ENCODE measurements at regions not wholly inside any gene's neighbourhood (a gene's known extent, or its start where the extent isn't known, plus 50 kb on each side); places are given as distances from the start of the nearest gene placed in this dataset.
A peak's percentile ranks its signal among the peaks of the same experiment; 100 is the strongest.

GRCh38 chr18:78006006-78006773, 756.5 kb downstream of the GALR1 start:
- H4K8ac ChIP-seq (ENCODE audit: low read depth, low read length): no peak overlapping the region
- no peak for DNase-seq (ENCODE audit: low spot score)
- H2AK5ac ChIP-seq (ENCODE audit: low read depth, low read length): no peak overlapping the region
- H3K36me3 ChIP-seq (replicated peaks in 1 of 2; ENCODE audit: control insufficient read depth in 2 of 2, insufficient read depth in 2 of 2, low read length in 2 of 2): no peaks in the 10 kb centered on the region
- H3K14ac ChIP-seq (ENCODE audit: low read length): no peak overlapping the region
- no peak overlapping the region for H4K91ac ChIP-seq (ENCODE audit: low read depth, low read length, poor library complexity)
- H3K27ac ChIP-seq (replicated peaks; ENCODE audit: low read length): peak overlapping the region; percentile 46
- no peak overlapping the region for H2AFZ ChIP-seq (ENCODE audit: low read length)
- peaks cover 0 to 9% of the 10 kb centered on the region in 2 donors for H3K9me3 ChIP-seq (replicated peaks in 1 of 2; ENCODE audit: control insufficient read depth in 2 of 2, insufficient read depth in 1 of 2, low read depth in 1 of 2, low read length in 2 of 2)
- H3K4me3 ChIP-seq (ENCODE audit: low read length in 2 of 2): no peak overlapping the region
- H2BK12ac ChIP-seq (ENCODE audit: low read length): no peak overlapping the region
- no CpG with 5 or more reads among the region's 9 CpGs for WGBS, 2 donors (ENCODE audit: extremely low coverage in 2 of 2, insufficient read length in 2 of 2, insufficient replicate concordance in 1 of 2)
- H3K9ac ChIP-seq (ENCODE audit: low read depth, low read length, poor library complexity): no peak overlapping the region
- H3K4ac ChIP-seq (ENCODE audit: low read length): no peak overlapping the region
- H3K4me2 ChIP-seq (ENCODE audit: insufficient read depth, low read length, poor library complexity, severe bottlenecking): no peak overlapping the region
- H2BK5ac ChIP-seq (ENCODE audit: low read length): no peak overlapping the region
- no peak overlapping the region for H3K18ac ChIP-seq (ENCODE audit: low read length)
- no peak overlapping the region for H2BK120ac ChIP-seq (ENCODE audit: low read depth, low read length)
- H2BK15ac ChIP-seq (ENCODE audit: low read length): no peak overlapping the region
- peaks cover 0 to 12% (median 0%) of the 10 kb centered on the region in 3 experiments for H3K27me3 ChIP-seq (ENCODE audit: control insufficient read depth in 3 of 3, insufficient read depth in 3 of 3, low read depth in 1 of 3, low read length in 3 of 3)
- H3K23ac ChIP-seq (ENCODE audit: low read depth, low read length, poor library complexity): no peak overlapping the region
- peaks cover 0 to 13% of the 10 kb centered on the region in 2 donors for H3K4me1 ChIP-seq (ENCODE audit: control insufficient read depth in 2 of 2, insufficient read depth in 1 of 2, low read depth in 1 of 2, low read length in 2 of 2)
- H3K79me1 ChIP-seq (ENCODE audit: low read depth, low read length): peaks cover 2% of the 10 kb centered on the region

DNA sequence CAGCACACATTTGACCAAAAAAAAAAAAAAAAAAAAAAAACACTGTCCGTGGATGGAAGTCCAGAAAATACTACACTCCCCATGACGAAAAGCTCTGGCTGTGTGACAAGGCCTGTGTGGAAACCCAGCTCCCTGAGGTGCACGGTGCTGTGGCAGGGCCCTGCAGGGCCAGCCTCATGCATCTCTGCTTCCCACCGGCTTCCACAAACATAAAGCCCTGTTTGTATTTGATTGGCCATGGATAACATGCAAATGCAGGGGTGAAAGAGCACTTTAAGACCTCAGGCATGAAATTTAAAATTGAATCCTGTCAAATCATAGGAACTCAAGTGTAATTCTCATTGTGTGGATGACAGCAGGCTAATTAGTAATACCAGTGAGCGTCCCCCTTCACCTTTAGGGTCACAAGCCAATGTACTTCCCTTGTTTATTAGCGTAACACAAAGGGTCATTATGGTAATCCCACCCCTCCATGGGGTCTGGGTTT, 757.2 kb downstream of the GALR1 start:
- Histone ChIP-seq H2AK5ac (ENCODE audit: low read depth, low read length) (no peak overlapping the region), H2BK5ac (ENCODE audit: low read length) (no peak overlapping the region), H4K8ac (ENCODE audit: low read depth, low read length) (no peak overlapping the region), H3K4ac (ENCODE audit: low read length) (no peak overlapping the region), H2BK15ac (ENCODE audit: low read length) (no peak overlapping the region), H4K91ac (ENCODE audit: low read depth, low read length, poor library complexity) (no peak overlapping the region), H3K79me1 (ENCODE audit: low read depth, low read length) (peaks cover 2% of the 10 kb centered on the region), H2BK120ac (ENCODE audit: low read depth, low read length) (no peak overlapping the region), H3K9ac (ENCODE audit: low read depth, low read length, poor library complexity) (no peak overlapping the region), H3K4me2 (ENCODE audit: insufficient read depth, low read length, poor library complexity, severe bottlenecking) (no peak overlapping the region), H3K23ac (ENCODE audit: low read depth, low read length, poor library complexity) (no peak overlapping the region), H3K14ac (ENCODE audit: low read length) (no peak overlapping the region), H3K9me3 (replicated peaks in 1 of 2; ENCODE audit: control insufficient read depth in 2 of 2, insufficient read depth in 1 of 2, low read depth in 1 of 2, low read length in 2 of 2) (peaks cover 0 to 7% of the 10 kb centered on the region in 2 donors), H3K4me1 (ENCODE audit: control insufficient read depth in 2 of 2, insufficient read depth in 1 of 2, low read depth in 1 of 2, low read length in 2 of 2) (peaks cover 0 to 13% of the 10 kb centered on the region in 2 donors), H2AFZ (ENCODE audit: low read length) (no peak overlapping the region), H3K36me3 (replicated peaks in 1 of 2; ENCODE audit: control insufficient read depth in 2 of 2, insufficient read depth in 2 of 2, low read length in 2 of 2) (no peaks in the 10 kb centered on the region), H3K18ac (ENCODE audit: low read length) (no peak overlapping the region), H3K27me3 (ENCODE audit: control insufficient read depth in 3 of 3, insufficient read depth in 3 of 3, low read depth in 1 of 3, low read length in 3 of 3) (peaks cover 0 to 12% (median 0%) of the 10 kb centered on the region in 3 experiments), H2BK12ac (ENCODE audit: low read length) (no peak overlapping the region), H3K4me3 (ENCODE audit: low read length in 2 of 2) (no peak overlapping the region), H3K27ac (replicated peaks; ENCODE audit: low read length) (peak overlapping the region; percentile 46)
- peak; percentile 46 for DNase-seq (ENCODE audit: low spot score)
- no CpG with 5 or more reads among the region's 6 CpGs for whole genome bisulfite sequencing, 2 donors (ENCODE audit: extremely low coverage in 2 of 2, insufficient read length in 2 of 2, insufficient replicate concordance in 1 of 2)

DNA sequence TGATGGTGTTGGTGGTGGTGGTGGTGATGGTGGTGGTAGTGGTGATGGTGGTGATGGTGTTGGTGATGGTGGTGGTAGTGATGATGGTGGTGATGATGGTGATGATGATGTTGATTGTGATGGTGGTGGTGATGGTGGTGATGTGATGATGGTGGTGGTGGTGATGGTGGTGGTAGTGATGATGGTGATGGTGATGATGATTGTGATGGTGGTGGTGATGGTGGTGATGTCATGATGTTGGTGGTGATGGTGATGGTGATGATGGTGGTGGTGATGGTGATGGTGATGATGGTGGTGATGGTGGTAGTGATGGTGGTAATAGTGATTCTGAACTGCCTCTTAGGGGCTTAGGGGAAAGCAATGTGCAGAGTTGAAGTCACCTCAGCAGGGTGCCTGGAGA, 760.7 kb downstream of the GALR1 start:
- H3K79me1 ChIP-seq (ENCODE audit: low read depth, low read length): peaks cover 2% of the 10 kb centered on the region
- peak overlapping the region; percentile 41 for H2BK12ac ChIP-seq (ENCODE audit: low read length)

GRCh38 chr18:78017869-78018268, 768.2 kb downstream of the GALR1 start:
- Histone ChIP-seq H2BK5ac (ENCODE audit: low read length) (no peak overlapping the region), H2BK120ac (ENCODE audit: low read depth, low read length) (no peak overlapping the region), H2BK12ac (ENCODE audit: low read length) (no peak overlapping the region), H3K79me1 (ENCODE audit: low read depth, low read length) (no peaks in the 10 kb centered on the region), H4K8ac (ENCODE audit: low read depth, low read length) (no peak overlapping the region), H3K14ac (ENCODE audit: low read length) (no peak overlapping the region), H2BK15ac (ENCODE audit: low read length) (no peak overlapping the region), H3K4me2 (ENCODE audit: insufficient read depth, low read length, poor library complexity, severe bottlenecking) (no peak overlapping the region), H3K4me1 (ENCODE audit: control insufficient read depth in 2 of 2, insufficient read depth in 1 of 2, low read depth in 1 of 2, low read length in 2 of 2) (peaks cover 0 to 2% of the 10 kb centered on the region in 2 donors), H4K91ac (ENCODE audit: low read depth, low read length, poor library complexity) (no peak overlapping the region), H2AFZ (ENCODE audit: low read length) (no peak overlapping the region), H3K27me3 (ENCODE audit: control insufficient read depth in 3 of 3, insufficient read depth in 3 of 3, low read depth in 1 of 3, low read length in 3 of 3) (no peaks in the 10 kb centered on the region), H3K4me3 (ENCODE audit: low read length in 2 of 2) (no peak overlapping the region), H2AK5ac (ENCODE audit: low read depth, low read length) (no peak overlapping the region), H3K36me3 (replicated peaks in 1 of 2; ENCODE audit: control insufficient read depth in 2 of 2, insufficient read depth in 2 of 2, low read length in 2 of 2) (no peaks in the 10 kb centered on the region), H3K18ac (ENCODE audit: low read length) (peak overlapping the region; percentile 42), H3K27ac (replicated peaks; ENCODE audit: low read length) (no peak overlapping the region), H3K23ac (ENCODE audit: low read depth, low read length, poor library complexity) (no peak overlapping the region), H3K9ac (ENCODE audit: low read depth, low read length, poor library complexity) (no peak overlapping the region), H3K4ac (ENCODE audit: low read length) (no peak overlapping the region), H3K9me3 (replicated peaks in 1 of 2; ENCODE audit: control insufficient read depth in 2 of 2, insufficient read depth in 1 of 2, low read depth in 1 of 2, low read length in 2 of 2) (no peaks in the 10 kb centered on the region)
- WGBS, 2 donors (ENCODE audit: extremely low coverage in 2 of 2, insufficient read length in 2 of 2, insufficient replicate concordance in 1 of 2): no CpG with 5 or more reads among the region's 8 CpGs
- no peak for DNase-seq (ENCODE audit: low spot score)

More for the DNA sequence above, 760.7 kb downstream of the GALR1 start:
- H2AK5ac ChIP-seq (ENCODE audit: low read depth, low read length): no peak overlapping the region
- no peak overlapping the region for H3K27ac ChIP-seq (replicated peaks; ENCODE audit: low read length)
- H3K9ac ChIP-seq (ENCODE audit: low read depth, low read length, poor library complexity): peak overlapping the region; percentile 70
- H3K4me2 ChIP-seq (ENCODE audit: insufficient read depth, low read length, poor library complexity, severe bottlenecking): no peak overlapping the region
- H2AFZ ChIP-seq (ENCODE audit: low read length): no peak overlapping the region
- DNase-seq (ENCODE audit: low spot score): no peak
- H3K4me1 ChIP-seq (ENCODE audit: control insufficient read depth in 2 of 2, insufficient read depth in 1 of 2, low read depth in 1 of 2, low read length in 2 of 2): peaks cover 0 to 11% of the 10 kb centered on the region in 2 donors
- H3K27me3 ChIP-seq (ENCODE audit: control insufficient read depth in 3 of 3, insufficient read depth in 3 of 3, low read depth in 1 of 3, low read length in 3 of 3): peaks cover 0 to 10% (median 0%) of the 10 kb centered on the region in 3 experiments
- H3K9me3 ChIP-seq (replicated peaks in 1 of 2; ENCODE audit: control insufficient read depth in 2 of 2, insufficient read depth in 1 of 2, low read depth in 1 of 2, low read length in 2 of 2): peaks cover 0 to 6% of the 10 kb centered on the region in 2 donors
- peak overlapping the region in 1 of 2 donors; percentile 65 for H3K4me3 ChIP-seq (ENCODE audit: low read length in 2 of 2)
- no peak overlapping the region for H2BK15ac ChIP-seq (ENCODE audit: low read length)
- H3K36me3 ChIP-seq (replicated peaks in 1 of 2; ENCODE audit: control insufficient read depth in 2 of 2, insufficient read depth in 2 of 2, low read length in 2 of 2): no peaks in the 10 kb centered on the region
- H3K4ac ChIP-seq (ENCODE audit: low read length): no peak overlapping the region
- no peak overlapping the region for H2BK5ac ChIP-seq (ENCODE audit: low read length)
- no peak overlapping the region for H3K18ac ChIP-seq (ENCODE audit: low read length)
- H4K91ac ChIP-seq (ENCODE audit: low read depth, low read length, poor library complexity): peak overlapping the region; percentile 85
- no peak overlapping the region for H3K23ac ChIP-seq (ENCODE audit: low read depth, low read length, poor library complexity)
- peak overlapping the region; percentile 82 for H4K8ac ChIP-seq (ENCODE audit: low read depth, low read length)
- H2BK120ac ChIP-seq (ENCODE audit: low read depth, low read length): no peak overlapping the region
- H3K14ac ChIP-seq (ENCODE audit: low read length): peak overlapping the region; percentile 21

Data from neuronal stem cell (in vitro differentiated cells).